Right atrium auricular region (tissue), 2 donors: ENCODE measurements at regions not wholly inside any gene's neighbourhood (a gene's known extent, or its start where the extent isn't known, plus 50 kb on each side); places are given as distances from the start of the nearest gene placed in this dataset.
"Not testable (repeated sequence)": the region's sequence is repeated elsewhere in the genome, so short reads cannot be mapped to it uniquely, and the experiment has no call there.

Experiments
- DNase-seq: peaks from one replicate; pipeline ENCODE4 v3.0.0-alpha.2; 2019; ENCODE audit warnings: low spot score
- H3K27ac ChIP-seq, 2 donors: fragments of 200-600 bp; sonication (generic); 1 replicate in 1 of 2; 2 replicates in 1 of 2; pipeline ENCODE4 v1.5.1; 2016 to 2019
- H3K27me3 ChIP-seq, 2 donors: fragments of 200-600 bp; sonication (generic); one replicate each; pipeline versions ENCODE4 v1.5.1 to v1.6.0; 2017 to 2019
- H3K36me3 ChIP-seq: fragments of 200-600 bp; sonication (generic); one replicate; pipeline ENCODE4 v1.5.1; 2016
- H3K4me1 ChIP-seq, 2 donors: fragments of 200-600 bp; sonication (generic); one replicate each; pipeline versions ENCODE4 v1.5.1 to v1.6.0; 2017 to 2019
- H3K4me3 ChIP-seq, 2 donors: fragments of 200-600 bp; sonication (generic); 1 replicate in 1 of 2; 2 replicates in 1 of 2; pipeline ENCODE4 v1.5.1; 2017 to 2019; ENCODE audit warnings: mild to moderate bottlenecking in 1 of 2, moderate library complexity in 1 of 2
- H3K9me3 ChIP-seq, 2 donors: fragments of 200-600 bp; sonication (generic); one replicate each; pipeline ENCODE4 v1.5.1; 2019
- CTCF ChIP-seq, 2 donors: fragments of 200-600 bp; sonication (generic); IDR thresholded peaks; one replicate each; pipeline ENCODE4 v1.5.1; 2019; ENCODE audit warnings: antibody characterized with exemption in 2 of 2

- DNase-seq = no peak
- no peak for TF ChIP-seq CTCF (IDR thresholded peaks at IDR 0.05)
Observed at GRCh38 chr2:51291762-51292551, 260.0 kb upstream of the NRXN1 start.

GRCh38 chr2:51290725-51291124 lies 258.8 kb upstream of the NRXN1 start:
- no peak for DNase-seq
- no peak overlapping the region for H3K27ac ChIP-seq
- no peak overlapping the region for H3K4me3 ChIP-seq
- no peaks in the 10 kb centered on the region for H3K9me3 ChIP-seq
- H3K27me3 ChIP-seq = no peaks in the 10 kb centered on the region
- no peak for TF ChIP-seq CTCF (IDR thresholded peaks at IDR 0.05)
- H3K36me3 ChIP-seq = no peaks in the 10 kb centered on the region
- no peaks in the 10 kb centered on the region for H3K4me1 ChIP-seq

More at GRCh38 chr2:51291762-51292551, 260.0 kb upstream of the NRXN1 start:
- H3K36me3 ChIP-seq = no peaks in the 10 kb centered on the region
- H3K4me3 ChIP-seq = no peak overlapping the region
- H3K27ac ChIP-seq = no peak overlapping the region
- H3K27me3 ChIP-seq = no peaks in the 10 kb centered on the region
- no peaks in the 10 kb centered on the region for H3K4me1 ChIP-seq
- no peaks in the 10 kb centered on the region for H3K9me3 ChIP-seq

- no peaks in the 10 kb centered on the region for H3K4me1 ChIP-seq
- TF ChIP-seq CTCF (IDR thresholded peaks at IDR 0.05) = no peak
- H3K36me3 ChIP-seq = no peaks in the 10 kb centered on the region
- H3K4me3 ChIP-seq = no peak overlapping the region
- H3K27ac ChIP-seq = no peak overlapping the region
- no peaks in the 10 kb centered on the region for H3K9me3 ChIP-seq
- H3K27me3 ChIP-seq = no peaks in the 10 kb centered on the region
- DNase-seq = no peak
Observed at GRCh38 chr2:51289045-51289444, 257.1 kb upstream of the NRXN1 start.

GRCh38 chr2:51268191-51268590 lies 236.3 kb upstream of the NRXN1 start:
- no peak for DNase-seq
- TF ChIP-seq CTCF (IDR thresholded peaks at IDR 0.05) = no peak
- Histone ChIP-seq H3K9me3 (no peaks in the 10 kb centered on the region), H3K4me3 (no peak overlapping the region), H3K27me3 (no peaks in the 10 kb centered on the region), H3K4me1 (no peaks in the 10 kb centered on the region), H3K27ac (no peak overlapping the region), H3K36me3 (no peaks in the 10 kb centered on the region)

GRCh38 chr2:51265539-51265938 lies 233.6 kb upstream of the NRXN1 start:
- TF ChIP-seq CTCF (IDR thresholded peaks at IDR 0.05) = no peak
- no peak for DNase-seq
- no peaks in the 10 kb centered on the region for H3K4me1 ChIP-seq
- no peak overlapping the region for H3K27ac ChIP-seq
- H3K27me3 ChIP-seq = no peaks in the 10 kb centered on the region
- H3K36me3 ChIP-seq = no peaks in the 10 kb centered on the region
- H3K9me3 ChIP-seq = no peaks in the 10 kb centered on the region
- no peak overlapping the region for H3K4me3 ChIP-seq

GRCh38 chr2:51263951-51264350 lies 232.0 kb upstream of the NRXN1 start:
- no peak for TF ChIP-seq CTCF (IDR thresholded peaks at IDR 0.05)
- DNase-seq = no peak
- Histone ChIP-seq H3K27ac (no peak overlapping the region), H3K36me3 (no peaks in the 10 kb centered on the region), H3K27me3 (no peaks in the 10 kb centered on the region), H3K4me1 (no peaks in the 10 kb centered on the region), H3K4me3 (no peak overlapping the region), H3K9me3 (no peaks in the 10 kb centered on the region)

- H3K9me3 ChIP-seq, H3K4me3 ChIP-seq, H3K4me1 ChIP-seq, H3K27ac ChIP-seq, H3K36me3 ChIP-seq, DNase-seq, H3K27me3 ChIP-seq: not testable (repeated sequence)
Observed at GRCh38 chr2:51263101-51263500, 231.2 kb upstream of the NRXN1 start.
